NT2/D1 (cell line): ENCODE measurements at regions not wholly inside any gene's neighbourhood (a gene's known extent, or its start where the extent isn't known, plus 50 kb on each side); places are given as distances from the start of the nearest gene placed in this dataset.

Source experiments
- DNase-seq: peaks from one replicate; pipeline ENCODE4 v3.0.0-alpha.2; 2011; ENCODE audit warnings: low read depth, low spot score
- H3K27me3 ChIP-seq: 2 replicates; pipeline ENCODE4 v1.6.0; 2011; ENCODE audit warnings: mild to moderate bottlenecking; ENCODE audit not compliant: insufficient read length, insufficient read depth
- H3K36me3 ChIP-seq: 2 replicates; pipeline ENCODE4 v1.6.1; 2011; ENCODE audit warnings: mild to moderate bottlenecking, low read length, mixed read lengths; ENCODE audit not compliant: insufficient read depth, insufficient read length
- H3K4me1 ChIP-seq: 2 replicates; pipeline ENCODE4 v1.5.1; 2011; ENCODE audit not compliant: insufficient read depth, insufficient read length
- H3K4me3 ChIP-seq: 2 replicates; pipeline ENCODE4 v1.5.1; 2011; ENCODE audit warnings: low read depth; ENCODE audit not compliant: insufficient read length
- H3K9ac ChIP-seq: 2 replicates; pipeline ENCODE4 v1.6.0; 2011; ENCODE audit warnings: low read depth; ENCODE audit not compliant: insufficient read length
- H3K9me3 ChIP-seq: 2 replicates; pipeline ENCODE4 v1.5.1; 2011; ENCODE audit warnings: mild to moderate bottlenecking, low read length; ENCODE audit not compliant: insufficient read depth
- SUZ12 ChIP-seq: IDR thresholded peaks from 2 replicates; pipeline ENCODE4 v1.6.1; 2011; ENCODE audit not compliant: insufficient read length, insufficient read depth; ENCODE audit errors: extremely low read depth
- YY1 ChIP-seq: IDR thresholded peaks from 2 replicates; pipeline ENCODE4 v1.6.1; 2011; ENCODE audit not compliant: insufficient read length, insufficient read depth
- ZNF274 ChIP-seq: IDR thresholded peaks from 2 replicates; pipeline ENCODE4 v1.6.1; 2011; ENCODE audit warnings: mild to moderate bottlenecking, low read depth, low read length

DNA sequence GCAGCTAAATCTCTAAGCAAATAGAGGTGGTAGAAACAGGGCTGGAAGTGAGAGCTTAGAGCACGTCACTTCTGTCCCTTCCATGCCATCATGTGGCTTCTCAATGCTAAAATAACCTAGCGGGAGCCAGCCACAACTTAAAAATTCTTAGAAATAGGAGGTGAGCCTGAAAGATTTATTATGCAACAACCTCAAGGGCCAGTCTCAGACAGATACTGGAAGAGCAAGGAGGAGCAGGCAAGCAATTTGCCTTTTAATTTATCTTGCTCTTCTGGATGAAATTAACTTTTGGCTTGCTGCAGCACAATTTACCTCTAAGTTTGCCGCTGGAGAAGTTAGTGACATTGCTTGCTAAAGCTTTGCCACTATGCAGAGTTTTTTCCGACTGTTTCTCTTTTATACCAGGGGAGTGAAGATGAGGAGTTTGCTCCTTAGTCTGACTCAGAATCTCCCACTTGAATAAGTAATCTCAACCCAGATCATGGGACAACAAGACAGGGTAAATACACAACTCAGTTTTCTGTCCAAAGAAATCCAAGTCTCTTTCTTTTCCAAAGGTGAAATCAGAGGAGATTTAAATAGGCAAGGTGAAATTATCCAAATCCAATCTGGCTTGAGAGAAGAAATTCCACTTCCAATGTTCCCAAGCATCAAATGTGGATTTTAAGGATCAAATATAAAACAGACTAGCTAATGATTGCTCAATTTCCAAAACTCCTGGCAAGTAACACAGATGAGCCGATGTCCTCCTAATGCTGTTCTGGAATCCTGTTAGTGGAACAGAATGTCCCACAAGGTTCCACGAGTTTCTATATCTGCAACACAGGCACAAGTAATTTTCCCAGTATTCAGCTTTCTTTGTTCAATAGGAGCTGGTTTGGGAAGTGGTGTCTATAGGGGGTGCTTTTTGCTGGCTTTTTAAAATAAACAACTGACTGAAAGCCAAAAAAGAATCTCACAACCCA is 329.4 kb upstream of the RORA start:
- Histone ChIP-seq H3K9me3 (peaks cover 4% of the 10 kb centered on the region; the same call in 1 of the 2 replicates), H3K9ac (no peak overlapping the region), H3K4me3 (no peak overlapping the region), H3K36me3 (no peaks in the 10 kb centered on the region), H3K27me3 (no peaks in the 10 kb centered on the region), H3K4me1 (no peaks in the 10 kb centered on the region)
- no peak for DNase-seq
- TF ChIP-seq YY1 = no peak
- TF ChIP-seq ZNF274 = no peak
- TF ChIP-seq SUZ12 = no peak

DNA sequence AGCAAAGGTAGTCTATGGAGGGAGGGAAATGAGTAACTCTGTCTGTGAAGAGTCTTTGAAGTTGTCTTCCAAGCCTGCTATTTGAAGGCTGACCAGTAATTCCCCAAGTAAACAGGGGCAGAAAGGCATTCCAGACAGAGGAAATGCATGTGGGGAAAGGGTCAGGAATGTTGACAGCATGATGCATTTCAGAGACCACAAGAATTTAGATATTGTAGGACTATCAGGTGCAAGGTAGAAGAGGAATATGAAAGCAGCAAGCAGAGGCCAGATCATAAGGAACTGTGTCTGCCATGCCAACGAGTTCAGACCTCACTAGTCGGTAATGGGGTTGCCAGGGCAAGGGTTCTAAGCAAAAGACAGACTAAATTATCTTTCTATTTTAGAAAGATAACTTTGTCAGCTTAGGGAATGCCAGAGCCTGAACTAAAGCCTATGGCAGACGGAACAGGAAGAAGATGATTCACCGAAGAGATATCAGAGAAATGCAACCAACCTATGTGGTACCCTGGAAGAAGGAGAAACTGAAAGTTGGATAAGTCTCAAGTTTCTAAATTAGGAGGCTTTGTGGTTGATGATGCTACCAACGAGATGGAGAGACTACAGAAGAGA is 327.0 kb upstream of the RORA start:
- TF ChIP-seq ZNF274 (no peak), SUZ12 (no peak), YY1 (no peak)
- no peak overlapping the region for H3K4me3 ChIP-seq
- no peaks in the 10 kb centered on the region for H3K27me3 ChIP-seq
- no peak overlapping the region for H3K9ac ChIP-seq
- DNase-seq = no peak
- H3K4me1 ChIP-seq = no peaks in the 10 kb centered on the region
- no peaks in the 10 kb centered on the region for H3K36me3 ChIP-seq
- H3K9me3 ChIP-seq = peaks cover 5% of the 10 kb centered on the region; the same call in 1 of the 2 replicates

DNA sequence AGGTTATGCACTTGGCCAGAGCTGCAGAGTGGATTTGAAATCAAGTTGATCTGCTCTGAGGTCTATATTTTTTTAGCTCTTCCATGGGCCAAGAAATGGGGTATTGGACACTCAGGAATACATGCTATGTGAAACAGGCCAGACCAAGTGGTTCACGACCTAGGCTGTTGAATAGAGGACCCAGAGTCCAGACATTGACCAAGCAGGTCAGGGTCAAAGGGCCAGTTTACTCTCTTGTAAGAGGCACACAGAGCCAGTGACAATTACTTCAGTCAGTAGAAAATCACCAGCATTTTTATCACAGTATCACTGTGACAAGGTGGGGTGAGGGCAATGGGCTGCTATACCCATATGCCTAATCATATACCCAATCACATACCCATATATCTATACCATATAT is 320.6 kb upstream of the RORA start:
- Histone ChIP-seq H3K27me3 (no peaks in the 10 kb centered on the region), H3K4me3 (no peak overlapping the region), H3K36me3 (no peaks in the 10 kb centered on the region), H3K4me1 (no peaks in the 10 kb centered on the region), H3K9ac (no peak overlapping the region), H3K9me3 (peaks cover 5% of the 10 kb centered on the region; the same call in 1 of the 2 replicates)
- DNase-seq = no peak
- no peak for TF ChIP-seq YY1
- TF ChIP-seq SUZ12 = no peak
- TF ChIP-seq ZNF274 = no peak

DNA sequence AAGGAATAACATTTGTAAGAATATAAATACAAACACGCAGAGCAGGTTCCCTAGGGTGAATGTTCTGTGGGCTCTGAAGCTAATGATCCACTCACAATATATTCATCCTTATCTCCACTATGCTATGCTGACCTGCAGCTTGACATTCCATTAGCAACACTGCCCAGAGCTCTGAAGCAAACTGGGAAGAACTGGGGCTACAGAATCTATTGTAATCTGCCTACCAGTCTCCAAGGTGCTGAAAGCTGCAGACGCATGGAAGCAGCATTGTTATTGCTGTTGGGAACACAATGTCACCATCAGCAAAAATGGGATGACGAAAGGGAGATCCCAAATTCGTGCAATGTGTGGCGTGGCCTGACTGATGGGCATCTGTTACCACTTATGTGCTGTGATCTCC is 316.7 kb upstream of the RORA start:
- no peaks in the 10 kb centered on the region for H3K36me3 ChIP-seq
- TF ChIP-seq SUZ12 (no peak), YY1 (no peak), ZNF274 (no peak)
- DNase-seq = no peak
- H3K9me3 ChIP-seq = no peaks in the 10 kb centered on the region
- no peak overlapping the region for H3K9ac ChIP-seq
- no peak overlapping the region for H3K4me3 ChIP-seq
- no peaks in the 10 kb centered on the region for H3K4me1 ChIP-seq
- no peaks in the 10 kb centered on the region for H3K27me3 ChIP-seq

DNA sequence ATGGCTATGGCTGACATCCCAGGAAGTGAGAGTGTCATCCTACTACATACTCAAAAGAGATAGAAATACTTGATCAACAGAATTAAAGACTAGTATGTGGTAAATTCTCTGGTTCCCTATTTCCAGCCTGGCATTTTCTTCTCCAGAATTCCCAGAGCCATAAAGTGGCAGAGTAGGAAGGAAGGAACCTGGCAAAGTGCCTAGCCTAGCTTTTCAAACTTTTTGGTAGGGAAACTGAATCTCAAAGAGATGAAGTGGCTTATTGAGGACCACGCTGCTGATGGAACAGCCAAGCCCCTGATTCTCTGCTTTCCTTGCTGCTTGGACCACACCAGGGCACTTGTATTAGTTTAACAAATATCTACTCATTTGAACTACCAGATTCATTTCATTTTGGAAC is 312.4 kb upstream of the RORA start:
- Histone ChIP-seq H3K4me3 (no peak overlapping the region), H3K4me1 (no peaks in the 10 kb centered on the region), H3K9ac (no peak overlapping the region), H3K9me3 (no peaks in the 10 kb centered on the region), H3K36me3 (no peaks in the 10 kb centered on the region), H3K27me3 (no peaks in the 10 kb centered on the region)
- no peak for DNase-seq
- TF ChIP-seq YY1 (no peak), SUZ12 (no peak), ZNF274 (no peak)

DNA sequence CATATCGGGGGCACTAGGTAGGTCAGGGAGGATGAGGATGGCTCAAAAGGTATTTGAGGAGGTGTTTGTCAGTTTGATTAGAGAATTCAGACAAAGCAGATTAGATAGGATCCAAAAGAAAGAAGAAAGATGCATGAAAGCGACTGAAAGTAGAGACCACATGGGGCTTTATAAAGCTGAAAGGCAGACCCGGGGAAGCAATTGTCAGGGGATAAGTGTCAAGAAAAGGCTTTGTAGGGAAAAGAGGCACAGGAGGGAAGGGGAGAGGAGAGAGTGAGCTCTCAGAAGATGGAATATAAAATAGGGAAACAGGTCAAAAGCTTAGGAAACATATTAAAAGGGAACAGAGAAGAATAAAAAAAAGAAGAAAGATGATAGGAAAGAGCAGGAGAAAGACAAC is 308.2 kb upstream of the RORA start:
- DNase-seq = no peak
- Histone ChIP-seq H3K27me3 (no peaks in the 10 kb centered on the region), H3K4me1 (no peaks in the 10 kb centered on the region), H3K9me3 (no peaks in the 10 kb centered on the region), H3K4me3 (no peak overlapping the region), H3K9ac (no peak overlapping the region), H3K36me3 (no peaks in the 10 kb centered on the region)
- TF ChIP-seq SUZ12 (no peak), YY1 (no peak), ZNF274 (no peak)

DNA sequence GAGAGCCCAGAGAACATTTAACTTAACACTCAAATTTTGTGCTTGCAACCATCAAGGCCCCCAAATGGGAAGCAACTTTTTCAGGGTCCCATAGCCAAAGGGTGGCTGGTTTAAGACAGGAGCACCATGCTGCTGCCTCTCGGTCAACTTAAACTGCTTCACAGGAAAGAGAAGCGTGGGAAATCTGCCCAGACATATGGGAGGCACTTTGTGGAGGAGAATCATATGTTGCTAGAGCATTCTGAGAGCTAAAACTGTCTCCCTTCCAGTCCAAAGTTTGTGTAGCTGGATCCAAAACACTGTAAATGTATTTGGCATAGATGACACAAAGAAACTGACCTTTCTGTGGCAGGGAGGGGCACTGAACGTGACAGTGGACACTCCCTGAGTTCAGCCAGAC is 305.9 kb upstream of the RORA start:
- Histone ChIP-seq H3K4me3 (no peak overlapping the region), H3K27me3 (no peaks in the 10 kb centered on the region), H3K36me3 (no peaks in the 10 kb centered on the region), H3K4me1 (no peaks in the 10 kb centered on the region), H3K9me3 (no peaks in the 10 kb centered on the region), H3K9ac (no peak overlapping the region)
- TF ChIP-seq ZNF274 = no peak
- no peak for TF ChIP-seq YY1
- TF ChIP-seq SUZ12 = no peak
- DNase-seq = no peak
